ENCODE measurements at regions not wholly inside any gene's neighbourhood (a gene's known extent, or its start where the extent isn't known, plus 50 kb on each side); places are given as distances from the start of the nearest gene placed in this dataset.
"Not testable (repeated sequence)": the region's sequence is repeated elsewhere in the genome, so short reads cannot be mapped to it uniquely, and the experiment has no call there.

DNA sequence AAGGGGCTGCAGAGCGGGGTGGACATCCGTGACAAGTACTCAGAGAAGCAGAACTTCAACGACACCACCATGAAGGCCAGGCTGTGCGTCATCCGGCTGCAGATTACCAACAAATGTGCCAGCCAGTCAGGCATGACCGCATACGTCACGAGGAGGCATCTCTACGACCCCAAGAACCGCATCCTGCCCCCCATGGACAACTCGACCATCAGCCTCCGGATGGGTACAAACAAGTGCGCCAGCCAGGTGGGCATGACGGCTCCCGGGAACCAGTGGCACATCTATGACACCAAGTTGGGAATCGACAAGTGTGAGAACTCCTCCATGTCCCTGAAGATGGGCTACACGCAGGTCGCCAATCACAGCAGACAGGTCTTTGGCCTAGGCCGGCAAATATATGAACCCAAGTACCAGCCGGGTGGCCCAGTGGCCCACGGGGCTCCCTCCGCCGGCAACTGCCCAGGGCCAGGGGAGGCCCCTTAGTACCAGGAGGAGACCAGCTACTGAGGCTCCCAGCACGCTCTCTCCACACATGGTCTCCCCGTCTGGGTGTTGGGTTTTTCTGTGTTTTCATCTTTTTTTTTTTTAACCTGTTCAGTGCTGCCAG, 133.4 kb upstream of the TEKT4 start:
- not testable (repeated sequence) for DNase-seq

DNA sequence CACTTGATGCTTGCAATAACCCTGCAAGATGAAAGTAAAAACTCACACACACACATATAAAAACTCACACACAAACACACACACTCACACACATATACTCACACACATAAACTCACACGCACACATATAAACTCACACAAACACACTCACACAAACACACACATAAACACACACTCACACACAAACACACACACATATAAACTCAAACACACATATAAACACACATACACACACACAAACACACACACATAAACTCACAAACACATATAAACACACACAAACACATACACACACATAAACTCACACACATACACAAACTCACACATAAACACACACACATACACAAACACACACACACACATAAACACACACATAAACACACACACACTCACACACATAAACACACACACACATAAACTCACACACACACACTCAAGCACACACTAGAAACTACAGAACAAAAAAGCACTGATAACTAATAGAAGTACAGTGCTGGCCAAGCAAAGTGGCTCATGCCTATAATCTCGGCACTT, 117.7 kb upstream of the TEKT4 start:
- DNase-seq: no peak

DNA sequence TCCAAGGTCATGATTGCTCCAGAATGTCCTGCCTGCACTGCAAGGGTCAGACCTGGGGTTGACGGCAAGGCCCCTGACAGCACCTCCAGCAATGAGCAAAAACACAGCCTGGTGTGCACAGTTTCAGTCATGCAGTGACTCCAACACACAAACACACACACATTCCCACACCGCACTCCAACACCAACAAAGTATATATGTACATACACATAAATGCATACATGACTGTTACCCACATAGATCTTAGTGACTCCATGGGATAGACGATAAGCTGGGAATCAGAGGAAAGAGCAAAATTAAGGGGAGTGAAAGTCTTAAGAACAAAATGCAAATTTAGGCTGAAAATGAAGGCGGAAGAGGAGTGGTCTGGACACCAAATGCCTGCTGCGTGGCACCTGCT, 112.7 kb upstream of the TEKT4 start:
- no peak for DNase-seq

DNA sequence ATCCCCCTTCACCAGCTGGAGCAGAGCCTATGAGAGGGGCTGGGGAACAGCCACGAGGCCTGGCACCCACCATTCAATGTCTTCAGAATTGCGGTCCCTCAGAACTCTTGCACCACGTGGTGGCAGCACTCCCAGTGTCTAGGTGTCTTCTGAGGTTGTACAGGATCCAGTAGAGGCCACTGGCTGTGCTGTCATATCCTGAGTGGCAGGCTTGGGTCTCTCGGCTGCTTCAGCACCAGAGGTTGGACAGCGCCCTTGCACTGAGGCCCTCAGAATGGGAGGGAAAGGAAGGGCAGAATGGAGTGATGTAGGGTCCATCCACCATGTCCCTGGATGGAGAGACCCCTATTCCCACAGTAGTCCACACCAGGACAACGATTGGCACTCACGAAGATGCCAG, 112.0 kb upstream of the TEKT4 start:
- peak; percentile 23 to 28 for DNase-seq

DNA sequence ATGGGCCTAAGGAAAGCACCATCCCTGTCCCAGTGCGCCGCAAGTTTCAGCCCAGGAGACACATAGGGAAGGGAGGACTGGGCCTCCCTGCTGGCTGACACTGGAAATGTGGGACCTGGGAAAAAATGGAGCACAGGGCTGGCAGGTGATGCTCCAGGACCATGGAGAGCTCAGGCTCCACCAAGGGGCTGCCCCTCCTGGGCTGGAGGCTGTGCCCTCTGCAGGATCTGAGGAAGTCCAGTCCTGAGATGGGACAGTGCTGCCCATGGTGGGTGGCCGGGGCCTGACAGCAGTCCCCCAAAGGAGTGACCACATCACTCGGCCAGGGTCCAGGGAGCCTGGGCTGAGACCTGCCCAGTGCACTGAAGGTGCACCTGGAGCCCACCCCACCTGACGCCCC, 108.6 kb upstream of the TEKT4 start:
- no peak for DNase-seq

DNA sequence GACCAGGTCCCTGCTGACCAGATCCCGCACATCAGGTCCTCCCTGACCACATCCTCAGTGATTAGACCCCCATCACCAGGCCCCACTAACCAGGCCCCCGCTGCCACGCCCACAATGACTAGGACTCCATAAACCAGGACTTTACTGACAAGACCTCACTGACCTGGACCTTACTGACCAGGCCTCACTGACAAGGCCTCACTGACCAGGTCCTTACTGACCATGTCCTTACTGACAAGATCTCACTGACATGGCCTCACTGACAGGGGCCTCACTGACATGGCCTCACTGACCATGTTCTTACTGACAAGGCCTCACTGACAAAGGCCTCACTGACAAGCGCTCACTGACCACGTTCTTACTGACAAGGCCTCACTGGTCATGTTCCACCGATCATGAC, 107.9 kb upstream of the TEKT4 start:
- no peak for DNase-seq

DNA sequence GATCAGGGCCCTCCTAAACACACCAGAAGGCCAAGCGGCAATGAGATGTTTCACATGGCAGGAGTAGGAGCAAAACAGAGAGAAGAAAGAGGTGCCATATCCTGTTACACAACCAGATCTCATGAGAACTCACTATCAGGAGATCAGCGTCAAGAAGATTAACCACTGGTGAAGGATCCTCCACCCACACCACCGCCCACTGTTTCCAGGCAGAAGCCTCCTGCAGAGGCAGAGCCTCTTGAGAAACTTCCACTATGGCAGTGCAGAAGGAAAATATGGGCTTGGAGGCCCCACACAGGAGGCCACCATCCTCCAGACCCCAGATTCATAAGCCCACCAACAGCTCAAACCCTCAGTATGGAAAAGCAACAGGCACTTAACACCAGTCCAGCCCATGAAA, 106.9 kb upstream of the TEKT4 start:
- peak; percentile 21 to 22 for DNase-seq

DNA sequence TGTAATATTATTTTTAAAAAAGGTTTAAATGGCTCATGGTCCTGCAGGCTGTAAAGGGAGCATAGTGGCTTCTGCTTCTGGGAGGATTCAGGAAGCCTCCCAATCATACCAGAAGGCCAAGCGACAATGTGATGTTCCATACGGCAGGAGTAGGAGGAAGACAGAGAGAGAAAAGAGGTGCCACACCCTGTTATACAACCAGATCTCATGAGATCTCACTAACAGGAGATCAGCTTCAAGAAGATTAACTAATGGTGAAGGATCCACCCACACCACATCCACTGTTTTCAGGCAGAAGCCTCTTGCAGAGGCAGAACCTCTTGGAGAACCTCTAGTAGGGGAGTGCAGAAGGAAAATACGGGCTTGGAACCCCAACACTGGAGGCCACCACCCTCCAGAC, 103.9 kb upstream of the TEKT4 start:
- no peak for DNase-seq

DNA sequence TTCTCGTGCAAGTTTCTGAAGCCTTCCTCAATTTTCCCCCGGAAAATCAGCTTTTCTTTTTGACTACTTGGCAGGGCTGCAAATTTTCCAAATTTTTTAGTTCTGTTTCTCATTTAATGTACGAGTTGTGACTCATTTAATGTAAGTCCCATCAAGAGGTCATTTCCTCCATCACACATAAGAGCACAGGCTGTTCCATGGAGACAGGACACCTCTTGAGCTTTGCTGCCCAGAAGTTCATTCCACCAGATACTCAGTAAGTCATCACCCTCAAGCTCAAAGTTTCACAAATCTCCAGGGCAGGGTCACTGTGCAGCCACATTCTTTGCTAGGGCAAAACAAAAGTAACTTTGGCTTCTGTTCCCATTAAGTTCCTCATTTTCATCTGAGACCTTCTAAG, 101.5 kb upstream of the TEKT4 start:
- DNase-seq: no peak

DNA sequence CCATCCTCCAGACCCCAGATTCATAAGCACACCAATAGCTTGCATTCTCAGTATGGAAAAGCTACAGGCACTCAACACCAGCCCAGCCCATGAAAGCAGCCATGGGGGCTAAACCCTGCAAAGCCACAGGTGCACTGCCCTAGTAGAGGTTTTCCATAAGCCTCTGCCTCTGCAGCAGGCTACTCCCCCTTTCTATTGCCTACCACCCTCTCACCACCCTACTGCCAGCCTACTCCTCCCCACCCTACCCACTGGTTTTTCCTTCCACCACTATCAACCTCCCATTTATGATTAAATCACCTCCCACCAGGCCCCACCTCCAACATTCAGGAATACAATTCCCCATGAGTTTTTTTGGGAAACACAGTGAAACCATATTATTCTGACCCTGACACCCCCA, 96.4 kb upstream of the TEKT4 start:
- no peak for DNase-seq

DNA sequence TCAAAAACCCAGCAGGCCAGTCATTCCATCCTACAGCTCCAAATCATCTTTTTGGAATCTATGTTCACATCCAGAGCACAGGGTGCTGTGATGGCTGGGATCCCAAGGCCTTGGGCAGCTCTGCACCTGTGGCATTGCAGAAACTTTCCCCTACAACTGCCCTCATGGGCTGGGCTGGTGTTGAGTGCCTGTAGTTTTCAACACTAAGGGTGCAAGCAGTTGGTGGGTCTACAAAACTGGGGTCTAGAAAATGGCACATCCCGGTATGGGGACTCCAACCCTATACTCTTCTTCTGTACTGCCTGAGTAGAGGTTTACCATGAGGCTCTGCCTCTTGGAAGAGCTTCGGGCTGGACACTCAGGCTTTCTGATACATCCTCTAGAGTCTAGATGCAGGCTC, 95.2 kb upstream of the TEKT4 start:
- DNase-seq: no peak

DNA sequence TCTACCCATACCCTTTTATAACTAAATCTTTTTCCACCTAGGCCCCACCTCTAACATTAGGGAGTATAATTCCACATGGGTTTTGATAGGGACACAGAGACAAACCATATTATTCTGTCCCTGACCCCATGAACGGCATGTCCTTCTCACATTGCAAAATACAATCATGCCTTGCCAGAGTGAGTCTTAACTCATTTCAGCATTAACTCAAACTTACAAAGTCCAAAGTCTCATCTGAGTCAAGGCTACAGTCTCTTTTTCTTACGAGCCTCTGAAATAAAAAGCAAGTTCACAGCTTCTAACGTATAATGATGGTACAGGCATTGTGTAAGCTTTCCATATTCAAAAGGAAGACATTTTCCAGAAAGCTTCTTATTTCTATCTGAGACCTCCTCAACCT, 86.1 kb upstream of the TEKT4 start:
- DNase-seq: not testable (repeated sequence)

DNA sequence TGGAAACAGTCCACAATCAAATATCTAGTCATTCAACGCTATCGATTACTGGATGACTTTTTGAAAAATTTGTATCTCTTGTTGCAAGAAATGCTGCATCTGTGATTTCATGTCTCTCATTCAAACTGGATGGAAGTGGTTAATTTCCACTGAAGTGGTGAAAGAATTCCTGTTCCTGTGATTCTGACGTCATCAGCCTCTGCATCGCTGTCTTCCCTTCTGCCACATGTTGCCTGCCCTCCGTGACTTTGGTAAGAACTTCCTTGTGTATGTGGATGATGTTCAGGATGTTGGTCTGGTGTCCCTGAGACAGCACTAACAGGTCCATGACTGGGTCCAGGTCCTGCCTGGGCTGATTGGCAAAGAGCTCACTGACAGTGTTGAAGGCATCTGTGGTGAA, 84.8 kb upstream of the TEKT4 start:
- not testable (repeated sequence) for DNase-seq

DNA sequence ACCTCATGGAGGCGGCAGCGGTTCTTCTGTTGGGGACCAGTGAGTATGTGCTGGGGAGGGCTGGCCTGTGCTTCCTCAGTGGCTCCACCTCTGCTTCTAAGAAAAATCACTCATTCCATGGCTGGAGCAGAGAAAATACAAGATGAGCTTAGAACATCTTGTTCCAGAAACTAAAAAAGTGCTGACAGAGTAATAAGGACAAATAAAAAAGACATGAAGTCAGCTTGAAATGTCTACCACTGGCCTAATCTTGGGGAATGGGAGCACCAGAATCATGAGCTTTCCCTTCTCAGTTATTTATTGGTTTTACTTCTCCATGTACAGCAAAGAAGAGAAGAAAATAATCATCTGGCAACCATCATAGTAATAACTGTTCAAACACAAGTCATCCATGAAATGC, 81.1 kb upstream of the TEKT4 start:
- DNase-seq: not testable (repeated sequence)

DNA sequence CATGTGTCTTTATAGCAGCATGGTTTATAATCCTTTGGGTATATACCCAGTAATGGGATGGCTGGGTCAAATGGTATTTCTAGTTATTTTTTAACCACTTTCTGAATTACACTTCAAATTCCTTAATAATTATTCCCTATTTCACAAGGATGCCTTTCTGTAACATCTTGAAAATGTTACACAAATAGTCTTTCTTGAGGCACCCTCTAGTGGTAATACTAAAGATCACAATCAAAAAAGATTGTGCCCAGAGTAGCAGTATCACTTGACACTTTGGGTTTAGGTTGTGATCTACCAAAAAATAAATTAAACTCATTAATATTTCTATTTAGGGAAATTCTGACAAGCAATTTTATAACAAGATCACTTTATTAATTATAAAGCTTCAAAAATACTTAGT, 74.0 kb upstream of the TEKT4 start:
- not testable (repeated sequence) for DNase-seq

Data from activated T-cell treated with anti-CD3 and anti-CD28 coated beads, Interleukin-2, amount 50 U/mL, for 48 hours (primary cell).